ENCODE measurements at regions not wholly inside any gene's neighbourhood (a gene's known extent, or its start where the extent isn't known, plus 50 kb on each side); places are given as distances from the start of the nearest gene placed in this dataset.

- intact Hi-C loops (cut with DNase I; ENCODE audit: low total_unique reads), result no loop called here
- Histone ChIP-seq H3K9me3 (no peaks in the 10 kb centered on the region), H3K27me3 (no peaks in the 10 kb centered on the region), H3K4me3 (no peak overlapping the region), H3K27ac (no peak overlapping the region), H3K4me1 (no peaks in the 10 kb centered on the region), H3K36me3 (ENCODE audit: low read depth, missing control alignments) (no peaks in the 10 kb centered on the region)
- WGBS, 2 donors, result 72 to 75% methylated on average over 2 of the region's 2 CpGs
- no peak for DNase-seq
- TF ChIP-seq CTCF (IDR thresholded peaks at IDR 0.05) (no peak), POLR2A (IDR thresholded peaks at IDR 0.05) (no peak)
These were observed 947.5 kb downstream of the PCDH7 start for GRCh38 chr4:31667686-31668085.

GRCh38 chr4:31674313-31674947 is 954.3 kb downstream of the PCDH7 start:
- H3K36me3 ChIP-seq (ENCODE audit: low read depth, missing control alignments), result no peaks in the 10 kb centered on the region
- H3K27me3 ChIP-seq, result no peaks in the 10 kb centered on the region
- H3K4me1 ChIP-seq, result no peaks in the 10 kb centered on the region
- peak in 2 of 3 experiments; percentile 25 to 36 for TF ChIP-seq CTCF (IDR thresholded peaks at IDR 0.05)
- no peak for TF ChIP-seq POLR2A (IDR thresholded peaks at IDR 0.05)
- no peak overlapping the region for H3K4me3 ChIP-seq
- WGBS, 2 donors, result 64 to 80% methylated on average over 1 of the region's 1 CpG
- intact Hi-C loops (cut with DNase I; ENCODE audit: low total_unique reads), result no loop called here
- H3K9me3 ChIP-seq, result no peaks in the 10 kb centered on the region
- no peak overlapping the region for H3K27ac ChIP-seq
- peak; percentile 19 for DNase-seq

GRCh38 chr4:31678356-31678755 is 958.2 kb downstream of the PCDH7 start:
- Histone ChIP-seq H3K36me3 (ENCODE audit: low read depth, missing control alignments) (no peaks in the 10 kb centered on the region), H3K4me3 (no peak overlapping the region), H3K27ac (no peak overlapping the region), H3K27me3 (no peaks in the 10 kb centered on the region), H3K9me3 (no peaks in the 10 kb centered on the region), H3K4me1 (no peaks in the 10 kb centered on the region)
- DNase-seq, result no peak
- intact Hi-C loops (cut with DNase I; ENCODE audit: low total_unique reads), result no loop called here
- TF ChIP-seq CTCF (IDR thresholded peaks at IDR 0.05) (no peak), POLR2A (IDR thresholded peaks at IDR 0.05) (no peak)
- 59 to 60% methylated on average over 1 of the region's 1 CpG for WGBS, 2 donors

GRCh38 chr4:31682796-31683195 is 962.6 kb downstream of the PCDH7 start:
- Histone ChIP-seq H3K27me3 (no peaks in the 10 kb centered on the region), H3K9me3 (no peaks in the 10 kb centered on the region), H3K36me3 (ENCODE audit: low read depth, missing control alignments) (no peaks in the 10 kb centered on the region), H3K27ac (no peak overlapping the region), H3K4me3 (no peak overlapping the region), H3K4me1 (no peaks in the 10 kb centered on the region)
- intact Hi-C loops (cut with DNase I; ENCODE audit: low total_unique reads), result no loop called here
- 71 to 81% methylated on average over 3 of the region's 3 CpGs for WGBS, 2 donors
- no peak for TF ChIP-seq POLR2A (IDR thresholded peaks at IDR 0.05)
- no peak for TF ChIP-seq CTCF (IDR thresholded peaks at IDR 0.05)
- no peak for DNase-seq

GRCh38 chr4:31687717-31688342 is 967.7 kb downstream of the PCDH7 start:
- Histone ChIP-seq H3K4me1 (no peaks in the 10 kb centered on the region), H3K27me3 (no peaks in the 10 kb centered on the region), H3K36me3 (ENCODE audit: low read depth, missing control alignments) (no peaks in the 10 kb centered on the region), H3K9me3 (no peaks in the 10 kb centered on the region), H3K4me3 (no peak overlapping the region), H3K27ac (no peak overlapping the region)
- 44 to 63% methylated on average over 3 of the region's 3 CpGs for WGBS, 2 donors
- no peak for DNase-seq
- intact Hi-C loops (cut with DNase I; ENCODE audit: low total_unique reads), result no loop called here
- TF ChIP-seq POLR2A (IDR thresholded peaks at IDR 0.05) (no peak), CTCF (IDR thresholded peaks at IDR 0.05) (no peak)
